Tibial artery (tissue), 4 donors: ENCODE measurements at regions not wholly inside any gene's neighbourhood (a gene's known extent, or its start where the extent isn't known, plus 50 kb on each side); places are given as distances from the start of the nearest gene placed in this dataset.

ENCODE experiments used
- DNase-seq, 2 donors: peaks; one replicate each; pipeline ENCODE4 v3.0.0-alpha.2; 2019
- H3K27ac ChIP-seq, 2 donors: fragments of 200-600 bp; sonication (generic) in 1 of 2; 1 replicate in 1 of 2; 2 replicates in 1 of 2; pipeline ENCODE4 v1.5.1; 2018 to 2019; ENCODE audit warnings: mild to moderate bottlenecking in 1 of 2
- H3K27me3 ChIP-seq, 2 donors: fragments of 200-600 bp; sonication (generic) in 1 of 2; one replicate each; pipeline versions ENCODE4 v1.5.1 to v1.6.0; 2016 to 2019
- H3K36me3 ChIP-seq, 3 donors: fragments of 200-600 bp; sonication (generic) in 2 of 3; one replicate each; pipeline ENCODE4 v1.5.1; 2016 to 2019; ENCODE audit warnings: mild to moderate bottlenecking in 2 of 3
- H3K4me1 ChIP-seq, 4 donors: fragments of 200-600 bp; sonication (generic) in 2 of 4; 1 replicate in 3 of 4; 2 replicates in 1 of 4; pipeline ENCODE4 v1.5.1; 2016 to 2019
- H3K4me3 ChIP-seq, 2 donors: fragments of 200-600 bp; sonication (generic) in 1 of 2; 1 replicate in 1 of 2; 2 replicates in 1 of 2; pipeline ENCODE4 v1.5.1; 2018 to 2019; ENCODE audit warnings: mild to moderate bottlenecking in 2 of 2
- H3K9me3 ChIP-seq, 3 donors: fragments of 200-600 bp; sonication (generic) in 1 of 3; one replicate each; pipeline ENCODE4 v1.5.1; 2016 to 2019
- intact Hi-C: fragments of 100-400 bp; cut with DNase I; formaldehyde crosslinking; loops from one replicate; pipeline ENCODE4 v1.15.0; 2023; ENCODE audit warnings: low total_unique reads
- TF ChIP-seq, protein P1 (sequence below), 2 experiments: fragments of 200-600 bp in 1 of 2; fragments of 450-650 bp in 1 of 2; IDR thresholded peaks; one replicate each; pipeline ENCODE4 v1.5.1; 2017 to 2019; ENCODE audit warnings: antibody characterized with exemption in 2 of 2, mild to moderate bottlenecking in 1 of 2, moderate library complexity in 1 of 2

DNA sequence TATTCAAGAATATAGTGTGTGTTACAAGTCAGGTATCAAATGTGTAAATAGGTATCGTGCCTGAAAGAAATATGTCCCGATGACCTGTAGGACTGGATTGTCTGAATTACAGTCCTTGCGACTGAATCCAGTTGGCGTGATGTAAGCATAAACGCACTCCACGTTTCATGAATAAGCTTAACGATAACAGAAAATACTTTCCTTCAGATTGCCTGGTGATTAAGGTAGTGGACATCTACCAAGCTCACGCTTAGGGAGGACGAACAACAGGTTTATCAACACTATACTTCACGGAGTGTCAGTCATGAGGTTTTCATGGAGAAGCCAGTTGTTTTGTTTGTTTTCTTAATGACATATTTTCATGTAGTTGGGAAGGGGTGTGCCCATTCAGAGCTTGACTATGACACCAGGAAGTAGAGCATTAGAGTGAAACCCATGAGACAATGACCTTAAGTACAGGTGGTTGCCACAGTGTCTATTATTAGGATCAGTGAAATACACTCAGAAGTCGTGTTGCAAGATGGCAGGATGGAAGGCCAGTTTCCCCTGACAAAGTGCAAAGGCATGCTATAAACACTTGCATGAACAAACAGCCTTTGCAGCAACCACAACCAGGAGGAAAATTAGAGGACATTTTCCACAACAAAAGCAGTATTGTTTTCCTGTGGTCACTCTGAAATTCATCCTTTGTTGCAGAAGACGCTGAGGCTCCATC is 305.8 kb upstream of the PRDM1 start:
- H3K36me3 ChIP-seq: no peaks in the 10 kb centered on the region
- intact Hi-C loops: no loop called here
- no peak overlapping the region for H3K27ac ChIP-seq
- TF ChIP-seq, protein P1, sequence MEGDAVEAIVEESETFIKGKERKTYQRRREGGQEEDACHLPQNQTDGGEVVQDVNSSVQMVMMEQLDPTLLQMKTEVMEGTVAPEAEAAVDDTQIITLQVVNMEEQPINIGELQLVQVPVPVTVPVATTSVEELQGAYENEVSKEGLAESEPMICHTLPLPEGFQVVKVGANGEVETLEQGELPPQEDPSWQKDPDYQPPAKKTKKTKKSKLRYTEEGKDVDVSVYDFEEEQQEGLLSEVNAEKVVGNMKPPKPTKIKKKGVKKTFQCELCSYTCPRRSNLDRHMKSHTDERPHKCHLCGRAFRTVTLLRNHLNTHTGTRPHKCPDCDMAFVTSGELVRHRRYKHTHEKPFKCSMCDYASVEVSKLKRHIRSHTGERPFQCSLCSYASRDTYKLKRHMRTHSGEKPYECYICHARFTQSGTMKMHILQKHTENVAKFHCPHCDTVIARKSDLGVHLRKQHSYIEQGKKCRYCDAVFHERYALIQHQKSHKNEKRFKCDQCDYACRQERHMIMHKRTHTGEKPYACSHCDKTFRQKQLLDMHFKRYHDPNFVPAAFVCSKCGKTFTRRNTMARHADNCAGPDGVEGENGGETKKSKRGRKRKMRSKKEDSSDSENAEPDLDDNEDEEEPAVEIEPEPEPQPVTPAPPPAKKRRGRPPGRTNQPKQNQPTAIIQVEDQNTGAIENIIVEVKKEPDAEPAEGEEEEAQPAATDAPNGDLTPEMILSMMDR (IDR thresholded peaks at IDR 0.05): no peak
- H3K27me3 ChIP-seq: peaks cover 0 to 5% of the 10 kb centered on the region in 2 donors
- DNase-seq: no peak
- H3K4me3 ChIP-seq: no peak overlapping the region
- peaks cover 0 to 6% (median 4%) of the 10 kb centered on the region in 3 donors for H3K9me3 ChIP-seq
- H3K4me1 ChIP-seq: no peaks in the 10 kb centered on the region

DNA sequence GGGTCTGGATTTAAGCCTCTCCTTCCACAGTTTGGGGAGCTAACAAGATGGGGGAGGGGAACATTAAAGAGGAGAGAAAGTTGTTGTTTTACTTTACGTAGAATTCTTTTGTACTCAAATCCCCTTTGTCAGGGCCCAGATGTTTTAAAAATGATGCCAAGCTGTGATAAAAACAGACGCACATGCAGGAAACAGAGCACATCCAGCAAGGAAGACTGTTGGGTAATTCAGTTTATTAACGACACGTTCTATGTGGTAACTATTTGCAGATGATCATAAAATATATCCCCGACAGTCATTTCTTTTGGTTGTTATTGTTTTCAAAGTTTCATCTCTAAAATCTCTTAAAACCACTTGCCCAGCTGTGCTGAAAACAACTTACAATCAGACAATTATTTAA is 307.0 kb upstream of the PRDM1 start:
- intact Hi-C loops: no loop called here
- no peaks in the 10 kb centered on the region for H3K4me1 ChIP-seq
- no peak overlapping the region for H3K27ac ChIP-seq
- H3K36me3 ChIP-seq: no peaks in the 10 kb centered on the region
- TF ChIP-seq, protein P1 (IDR thresholded peaks at IDR 0.05): no peak
- H3K9me3 ChIP-seq: peaks cover 0 to 9% (median 5%) of the 10 kb centered on the region in 3 donors
- H3K27me3 ChIP-seq: peaks cover 0 to 2% of the 10 kb centered on the region in 2 donors
- no peak overlapping the region for H3K4me3 ChIP-seq
- no peak for DNase-seq

DNA sequence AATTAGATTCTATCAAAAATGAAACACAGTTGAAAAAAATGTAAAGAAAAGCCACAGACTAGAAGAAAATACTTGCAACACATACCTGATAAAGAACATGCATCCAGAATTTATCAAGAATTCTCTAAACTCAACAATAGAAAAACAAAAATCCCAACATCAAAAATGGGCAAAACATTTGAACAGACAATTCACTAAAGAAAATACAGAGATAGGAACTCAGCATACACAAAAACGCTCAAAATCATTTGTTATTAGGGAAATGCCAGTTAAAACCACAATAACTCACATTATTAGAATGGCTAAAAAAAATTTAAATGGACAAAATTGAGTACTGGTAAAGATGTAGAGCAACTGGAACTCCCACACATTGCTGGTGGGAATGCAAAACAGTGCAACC is 311.0 kb upstream of the PRDM1 start:
- intact Hi-C loops: no loop called here
- Histone ChIP-seq H3K27ac (no peak overlapping the region), H3K36me3 (no peaks in the 10 kb centered on the region), H3K27me3 (no peaks in the 10 kb centered on the region), H3K4me3 (no peak overlapping the region), H3K4me1 (no peaks in the 10 kb centered on the region), H3K9me3 (peaks cover 0 to 9% (median 5%) of the 10 kb centered on the region in 3 donors)
- no peak for DNase-seq
- TF ChIP-seq, protein P1 (IDR thresholded peaks at IDR 0.05): no peak

DNA sequence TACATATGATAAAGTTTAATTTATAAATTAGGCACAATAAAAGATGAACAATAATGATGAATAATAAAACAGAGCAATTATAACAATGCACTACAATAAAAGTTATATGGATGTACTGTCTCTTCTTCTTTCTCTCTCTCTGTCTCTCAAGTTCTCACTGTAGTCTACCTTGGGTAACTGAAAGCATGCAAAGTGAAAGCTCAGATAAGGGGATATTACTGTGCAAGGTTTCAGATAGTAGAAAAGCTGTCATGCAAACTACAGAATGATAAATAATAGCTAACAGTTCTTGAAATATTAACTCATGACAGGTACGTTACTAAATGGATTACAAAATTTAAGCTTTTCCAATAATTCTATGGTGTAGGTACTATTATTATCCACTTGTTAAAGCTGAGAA is 311.9 kb upstream of the PRDM1 start:
- no peak overlapping the region for H3K27ac ChIP-seq
- no peaks in the 10 kb centered on the region for H3K4me1 ChIP-seq
- H3K27me3 ChIP-seq: no peaks in the 10 kb centered on the region
- intact Hi-C loops: no loop called here
- H3K9me3 ChIP-seq: peaks cover 0 to 9% (median 5%) of the 10 kb centered on the region in 3 donors
- TF ChIP-seq, protein P1 (IDR thresholded peaks at IDR 0.05): no peak
- H3K4me3 ChIP-seq: no peak overlapping the region
- no peaks in the 10 kb centered on the region for H3K36me3 ChIP-seq
- no peak for DNase-seq

DNA sequence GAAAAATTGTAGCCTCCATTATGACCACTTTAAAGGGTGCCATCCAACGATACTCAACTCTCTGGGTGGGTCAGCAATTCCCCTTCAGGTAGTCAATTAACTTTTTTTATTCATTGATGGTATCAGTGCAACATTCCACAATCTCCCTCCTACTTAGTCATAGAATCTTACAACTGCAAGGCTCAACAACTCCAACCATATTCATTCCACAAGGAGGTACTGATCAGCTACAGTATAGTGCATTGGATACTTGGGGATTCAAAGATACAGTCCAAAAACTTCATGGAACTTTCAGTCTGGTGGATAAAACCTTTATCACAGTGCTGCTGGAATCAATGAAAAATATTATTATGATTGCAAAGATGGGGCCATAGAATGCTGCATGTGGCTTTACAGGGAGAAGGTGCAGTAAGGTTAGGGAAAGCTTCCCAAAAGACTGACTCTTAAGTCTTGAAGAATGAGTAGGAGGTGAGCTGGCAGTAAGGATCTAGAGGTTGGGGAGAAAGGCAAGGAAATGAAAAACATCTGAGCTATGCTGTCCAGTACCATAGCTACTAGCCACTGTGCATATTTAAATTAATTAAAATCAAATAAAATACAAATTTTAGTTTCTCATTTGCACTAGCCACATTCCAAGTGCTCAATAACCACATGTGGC is 314.7 kb upstream of the PRDM1 start:
- Histone ChIP-seq H3K9me3 (peaks cover 0 to 9% (median 5%) of the 10 kb centered on the region in 3 donors), H3K27me3 (no peaks in the 10 kb centered on the region), H3K4me1 (no peaks in the 10 kb centered on the region), H3K4me3 (no peak overlapping the region), H3K27ac (no peak overlapping the region), H3K36me3 (no peaks in the 10 kb centered on the region)
- DNase-seq: no peak
- TF ChIP-seq, protein P1 (IDR thresholded peaks at IDR 0.05): no peak
- intact Hi-C loops: no loop called here
